DMS53 treated with DMSO at 0.1 percent for 48 hours (cell line): ENCODE measurements at regions not wholly inside any gene's neighbourhood (a gene's known extent, or its start where the extent isn't known, plus 50 kb on each side); places are given as distances from the start of the nearest gene placed in this dataset.

Source experiments
- DNase-seq: peaks from one replicate; lab custom pipeline; 2025; ENCODE audit not compliant: unreplicated experiment; lab: John Stamatoyannopoulos, UW

DNA sequence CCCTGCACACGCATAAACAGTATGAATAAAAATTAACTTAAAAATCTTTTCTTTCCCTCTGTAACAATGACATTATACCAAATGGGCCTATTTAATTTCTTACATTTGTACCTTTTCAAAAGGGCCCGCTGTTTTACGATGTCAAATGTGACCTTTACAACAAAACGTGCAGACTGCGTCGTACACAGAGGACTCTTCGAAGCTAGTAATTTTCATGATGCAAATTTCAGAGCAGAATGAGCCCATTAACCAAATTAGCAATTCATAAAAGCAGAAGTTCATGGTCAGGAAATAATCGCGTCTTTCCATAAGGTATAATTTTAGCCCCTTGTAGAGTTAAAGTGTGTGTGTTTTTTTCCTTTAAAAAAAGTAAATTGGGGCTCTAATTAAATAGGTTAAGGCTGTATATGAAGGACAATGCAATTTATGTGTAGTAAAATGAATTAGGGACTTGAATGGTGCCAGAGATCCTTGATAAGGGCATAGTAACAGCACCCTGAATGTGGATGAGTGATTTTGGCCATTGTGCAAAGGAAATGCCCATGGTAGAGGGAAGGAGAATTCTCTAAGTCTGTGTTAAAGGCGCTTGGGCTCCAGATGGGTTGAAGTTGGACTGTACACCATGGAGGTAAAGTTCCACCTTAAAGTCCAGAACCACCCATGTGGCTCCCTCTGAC lies 546.4 kb upstream of the EEF2KMT start:
- DNase-seq, result no peak

GRCh38 chr16:5642436-5642835 lies 544.8 kb upstream of the EEF2KMT start:
- no peak for DNase-seq

GRCh38 chr16:5642011-5642410 lies 544.4 kb upstream of the EEF2KMT start:
- DNase-seq, result no peak

DNA sequence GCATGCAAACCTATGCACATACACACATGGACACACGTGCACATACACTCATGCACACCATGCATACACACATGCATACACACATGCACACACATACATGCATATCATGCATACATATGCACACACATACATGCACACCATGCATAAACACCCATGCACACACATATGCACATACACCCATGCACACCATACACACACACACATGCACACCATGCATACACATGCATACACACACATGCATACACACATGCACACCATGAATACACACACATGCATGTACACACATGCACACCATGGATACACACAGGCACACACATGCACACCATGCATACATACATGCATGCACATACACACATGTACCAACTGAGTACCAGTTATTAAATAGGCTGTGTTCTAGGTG lies 543.3 kb upstream of the EEF2KMT start:
- no peak for DNase-seq

GRCh38 chr16:5639531-5639930 lies 541.9 kb upstream of the EEF2KMT start:
- DNase-seq, result no peak

DNA sequence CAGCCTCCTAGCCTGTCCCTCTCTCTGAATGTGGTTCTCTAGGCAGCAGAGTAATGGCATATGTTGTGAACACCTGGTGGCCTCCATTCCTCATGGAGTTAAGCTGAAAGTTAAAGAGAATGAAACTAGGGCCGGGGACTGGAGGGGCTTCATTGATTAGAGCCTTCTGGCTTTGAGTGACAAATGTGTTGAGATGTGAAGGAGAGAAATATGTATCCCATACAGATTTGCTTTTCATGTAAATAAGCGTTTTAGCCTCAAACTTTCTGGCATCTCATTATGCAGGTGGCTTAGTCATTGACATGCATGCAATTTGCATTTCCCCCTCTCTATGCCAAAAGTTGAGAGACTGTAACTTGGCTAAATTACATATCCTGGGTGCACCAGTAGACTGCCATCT lies 537.7 kb upstream of the EEF2KMT start:
- DNase-seq, result no peak

GRCh38 chr16:5634666-5635180 lies 537.1 kb upstream of the EEF2KMT start:
- DNase-seq, result no peak

- no peak for DNase-seq
Measured at GRCh38 chr16:5633845-5634440, 536.3 kb upstream of the EEF2KMT start.

GRCh38 chr16:5622234-5622884 lies 524.8 kb upstream of the EEF2KMT start:
- no peak for DNase-seq

GRCh38 chr16:5621826-5622225 lies 524.2 kb upstream of the EEF2KMT start:
- DNase-seq, result no peak

GRCh38 chr16:5619304-5619703 lies 521.7 kb upstream of the EEF2KMT start:
- no peak for DNase-seq

- DNase-seq, result no peak
Measured at GRCh38 chr16:5616841-5617240, 519.2 kb upstream of the EEF2KMT start.

DNA sequence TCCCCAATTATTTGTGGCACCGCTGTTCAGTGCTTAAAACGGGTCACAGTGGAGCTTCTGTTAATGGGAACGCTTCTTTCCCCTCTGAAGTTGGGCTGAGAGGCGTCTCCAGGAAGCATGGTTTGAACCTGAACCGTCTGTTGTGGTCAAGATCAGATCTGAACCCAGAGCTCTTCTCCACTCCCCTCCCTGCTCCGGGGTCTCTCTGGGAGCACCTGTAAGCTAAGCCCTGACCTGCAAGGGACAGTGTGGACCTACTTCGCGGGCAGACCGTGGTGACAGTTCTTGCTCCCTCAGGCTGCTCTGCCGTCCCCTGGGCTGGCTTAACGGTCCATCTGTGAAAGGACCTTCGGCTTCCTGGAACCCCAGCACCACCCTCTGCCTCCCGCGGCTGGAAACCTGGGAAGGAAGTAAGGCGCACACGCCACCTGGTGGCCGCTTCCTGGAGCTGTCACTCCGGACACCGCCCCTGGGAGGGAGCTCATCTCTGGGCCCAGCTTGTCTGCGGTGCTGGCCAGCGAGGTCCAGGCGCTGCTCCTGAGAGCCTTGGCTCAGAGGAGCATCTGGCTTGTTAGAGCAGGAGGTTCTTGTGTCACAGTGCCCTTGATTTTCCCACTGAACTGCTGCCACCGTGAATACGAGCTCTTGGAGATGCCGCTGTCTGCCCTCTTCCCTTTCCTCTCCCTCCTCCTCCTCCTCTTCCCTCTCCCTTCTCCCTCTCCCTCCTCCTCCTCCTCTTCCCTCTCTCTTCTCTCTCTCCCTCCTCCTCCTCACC lies 518.5 kb upstream of the EEF2KMT start:
- no peak for DNase-seq

DNA sequence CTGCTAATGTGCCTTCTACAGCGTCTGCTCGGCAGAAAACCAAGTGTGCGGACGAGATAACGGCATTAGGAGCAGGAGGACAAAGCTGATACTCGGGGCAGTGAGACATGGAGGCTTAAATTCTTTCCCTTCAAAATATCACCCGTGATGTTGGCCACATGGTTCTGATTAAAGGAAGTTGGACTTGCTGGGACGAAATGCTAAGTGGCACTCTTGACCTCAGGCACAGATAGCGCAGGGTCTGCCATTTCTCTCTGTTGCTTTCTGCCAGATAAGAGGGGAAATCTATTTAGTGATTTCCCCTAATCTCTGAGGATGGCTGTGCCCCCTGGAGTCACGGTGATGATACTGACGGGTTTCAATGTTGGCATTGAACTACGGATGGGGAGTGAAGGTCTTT lies 509.6 kb upstream of the EEF2KMT start:
- DNase-seq, result no peak

- no peak for DNase-seq
Measured at GRCh38 chr16:5605404-5605803, 507.8 kb upstream of the EEF2KMT start.

DNA sequence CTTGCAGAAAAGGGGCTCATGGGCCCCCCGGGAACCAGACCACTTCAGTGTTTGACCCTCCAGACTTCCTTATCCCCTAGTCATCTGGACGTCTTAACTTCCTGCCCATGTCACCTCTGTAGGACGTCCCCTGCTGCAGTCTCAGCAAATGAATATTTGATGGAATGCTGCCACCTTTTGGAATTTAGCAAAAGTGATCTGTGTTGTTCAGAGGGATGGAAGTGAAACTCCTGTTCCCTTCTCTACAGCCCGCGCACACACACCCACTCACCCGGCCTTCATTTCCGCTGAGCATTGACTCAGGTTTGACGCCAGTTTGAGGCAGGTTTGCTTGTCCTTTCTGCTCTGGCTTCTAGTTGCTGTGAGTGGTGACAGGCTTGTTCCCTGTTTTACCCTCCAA lies 507.2 kb upstream of the EEF2KMT start:
- no peak for DNase-seq

DNA sequence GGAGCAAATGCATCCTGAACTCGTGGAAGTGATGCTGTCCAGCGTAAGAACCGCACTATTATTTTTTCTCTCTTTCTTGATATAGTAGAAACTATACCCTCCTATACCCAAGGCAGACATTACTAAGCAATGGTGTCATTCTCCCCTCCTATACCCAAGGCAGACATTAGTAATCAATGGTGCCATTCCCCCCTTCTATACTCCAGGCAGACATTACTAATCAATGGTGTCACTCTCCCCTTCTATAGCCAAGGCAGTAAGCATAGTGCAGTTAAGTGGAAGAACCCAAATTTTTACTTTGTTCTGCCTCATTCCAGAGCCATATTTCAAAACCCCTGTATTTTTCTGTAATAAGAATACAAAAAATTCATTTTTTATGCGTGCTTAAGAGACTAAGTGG lies 506.2 kb upstream of the EEF2KMT start:
- no peak for DNase-seq

- DNase-seq, result no peak
Measured at GRCh38 chr16:5601957-5602356, 504.4 kb upstream of the EEF2KMT start.

GRCh38 chr16:5598793-5599192 lies 501.2 kb upstream of the EEF2KMT start:
- DNase-seq, result no peak

DNA sequence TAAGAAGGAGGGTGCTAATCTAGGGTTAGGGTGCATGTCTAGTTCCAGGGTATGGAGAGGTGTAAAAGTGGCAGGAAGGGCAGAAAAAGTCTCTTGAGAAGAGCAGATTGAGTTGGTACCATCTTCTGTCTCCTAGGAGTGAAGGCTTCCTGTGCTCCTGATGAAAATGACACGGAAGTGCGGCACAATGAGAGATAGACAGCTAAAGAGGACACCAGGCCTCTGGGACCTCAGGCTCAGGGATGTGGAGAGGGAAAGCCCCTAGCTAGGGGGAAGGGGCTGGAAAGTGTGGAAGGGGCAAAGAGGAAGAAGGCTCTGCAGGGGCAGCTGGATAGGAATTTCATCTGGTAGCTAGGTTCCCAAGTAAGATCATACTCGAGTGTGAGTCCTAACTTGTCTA lies 498.3 kb upstream of the EEF2KMT start:
- DNase-seq, result no peak

- no peak for DNase-seq
Measured at GRCh38 chr16:5590416-5590815, 492.8 kb upstream of the EEF2KMT start.
